Left cardiac atrium (tissue), 4 donors: ENCODE measurements at regions not wholly inside any gene's neighbourhood (a gene's known extent, or its start where the extent isn't known, plus 50 kb on each side); places are given as distances from the start of the nearest gene placed in this dataset.

ENCODE experiments used
- ATAC-seq, 2 donors: fragments of 200-7000 bp; cut with Tn5 transposase; one replicate each; pipeline ENCODE4 v1.9.1; 2020; ENCODE audit warnings: mild to moderate bottlenecking in 2 of 2, moderate library complexity in 2 of 2
- DNase-seq: peaks from one replicate; pipeline ENCODE4 v3.0.0-alpha.2; 2020
- intact Hi-C, 2 donors: fragments of 100-400 bp; cut with DNase I; formaldehyde crosslinking; loops; one replicate each; pipeline versions ENCODE4 v1.14.1 to v1.15.1; 2022 to 2023
- donor health status: DM: no; HTN: yes; CAD: no.
- donor health status: DM: no; HTN: yes; CAD: no; lungs with severe emphysema.
- donor health status: DM: yes; HTN: yes; CAD: no.
- donor health status: Dilated cardiomyopathy.

GRCh38 chr2:88236666-88237065 lies 66.5 kb downstream of the THNSL2 start:
- intact Hi-C loops: no loop called here
- ATAC-seq: no peak
- no peak for DNase-seq
